ENCODE measurements at regions not wholly inside any gene's neighbourhood (a gene's known extent, or its start where the extent isn't known, plus 50 kb on each side); places are given as distances from the start of the nearest gene placed in this dataset.
"Not testable (repeated sequence)": the region's sequence is repeated elsewhere in the genome, so short reads cannot be mapped to it uniquely, and the experiment has no call there.

DNA sequence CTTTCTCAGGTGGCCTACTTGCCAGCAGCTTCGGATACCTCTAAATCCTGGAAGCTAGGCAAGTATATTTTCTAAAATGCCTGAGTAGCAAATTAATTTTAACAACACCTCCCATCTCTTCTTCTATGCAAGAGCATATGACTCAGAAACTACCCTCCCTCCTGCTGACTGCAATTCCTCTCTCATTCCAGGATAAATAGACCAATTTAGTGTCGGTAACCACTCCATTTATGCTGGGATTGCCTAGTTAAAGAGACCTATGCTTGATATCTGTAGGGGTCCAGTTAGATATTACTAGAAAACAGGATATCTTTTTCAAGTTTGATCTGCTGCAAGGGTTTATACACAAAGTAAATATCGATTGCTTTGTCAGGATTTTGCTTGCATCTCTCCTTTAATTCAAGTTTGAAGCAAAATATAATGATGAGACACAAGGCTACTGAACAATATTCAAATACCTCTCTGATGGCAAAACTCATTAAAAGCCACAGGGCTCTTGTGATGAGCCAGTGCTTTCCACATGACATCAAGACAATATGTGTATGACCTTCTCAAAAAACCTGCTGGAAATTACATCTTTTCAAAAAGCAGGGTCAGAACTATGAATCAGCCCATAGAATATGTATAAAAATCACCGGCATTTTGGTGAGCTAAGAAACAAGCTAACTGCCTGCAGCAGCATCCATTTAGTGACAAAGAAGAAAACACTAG lies 491.6 kb upstream of the NECTIN3 start:
- DNase-seq (ENCODE audit: low read depth in 4 of 4, low spot score in 1 of 4) = no peak

DNA sequence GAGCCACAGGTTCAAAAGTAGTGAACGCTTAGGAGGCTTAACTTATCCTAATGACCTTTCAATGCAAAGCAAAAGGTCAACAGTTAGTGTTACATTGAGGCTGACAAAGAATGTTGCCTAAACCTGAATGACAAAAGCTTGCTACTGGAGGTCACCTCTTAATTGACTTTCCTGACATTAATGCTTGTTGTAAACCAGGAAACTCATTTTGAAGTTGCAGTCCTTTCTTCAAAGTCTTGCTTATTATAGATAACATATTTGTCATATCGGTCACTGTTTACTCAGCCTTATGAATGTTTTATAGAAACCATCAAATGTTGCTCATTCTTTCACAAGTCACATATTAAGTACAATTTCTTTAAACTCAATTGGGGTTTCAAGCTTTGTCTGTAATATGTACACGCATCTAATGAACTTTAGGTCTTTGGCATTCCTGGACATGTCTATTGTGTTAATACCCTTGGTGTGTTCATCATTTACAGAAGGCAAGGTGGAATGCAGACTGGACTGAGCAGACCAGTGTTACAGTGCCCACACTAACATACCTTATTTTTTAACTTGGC lies 488.2 kb upstream of the NECTIN3 start:
- DNase-seq (ENCODE audit: low read depth in 4 of 4, low spot score in 1 of 4) = no peak

DNA sequence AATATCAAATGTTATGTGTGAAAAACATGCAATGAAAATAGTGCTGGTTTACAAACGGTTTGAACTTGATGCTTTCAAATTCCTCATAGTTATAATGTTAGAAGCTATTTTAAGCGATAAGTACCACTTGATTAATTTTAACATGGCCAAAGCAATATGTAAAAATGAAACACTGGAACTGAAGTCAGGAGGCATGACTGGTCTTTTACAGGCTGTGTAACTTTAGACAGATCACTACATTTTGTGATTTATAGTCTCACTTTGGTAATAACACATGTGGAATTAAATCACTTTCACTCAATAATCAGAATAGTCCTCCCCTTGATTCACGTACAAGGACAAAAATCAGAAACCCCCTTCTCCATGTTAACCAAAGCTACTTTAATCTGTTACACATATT lies 482.7 kb upstream of the NECTIN3 start:
- DNase-seq (ENCODE audit: low read depth in 4 of 4, low spot score in 1 of 4) = no peak

DNA sequence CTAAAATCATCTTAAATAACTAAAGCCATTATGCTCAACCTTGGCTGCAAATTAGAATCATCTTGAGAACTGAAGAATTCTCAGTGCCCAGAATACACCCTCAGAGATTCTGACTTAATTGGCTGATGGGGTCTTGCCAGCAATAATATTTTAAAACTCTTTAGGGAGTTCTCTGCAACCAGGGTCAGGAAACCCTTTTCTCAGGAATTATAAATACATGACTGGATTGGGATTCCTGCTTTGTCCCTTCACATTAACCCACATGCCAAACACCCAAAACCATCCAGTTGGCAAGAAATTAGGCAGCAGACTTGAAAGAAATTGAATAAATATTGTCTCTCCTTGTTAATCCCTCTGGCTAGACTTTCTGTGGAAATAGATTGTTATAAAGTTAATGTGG lies 482.3 kb upstream of the NECTIN3 start:
- DNase-seq (ENCODE audit: low read depth in 4 of 4, low spot score in 1 of 4) = no peak

DNA sequence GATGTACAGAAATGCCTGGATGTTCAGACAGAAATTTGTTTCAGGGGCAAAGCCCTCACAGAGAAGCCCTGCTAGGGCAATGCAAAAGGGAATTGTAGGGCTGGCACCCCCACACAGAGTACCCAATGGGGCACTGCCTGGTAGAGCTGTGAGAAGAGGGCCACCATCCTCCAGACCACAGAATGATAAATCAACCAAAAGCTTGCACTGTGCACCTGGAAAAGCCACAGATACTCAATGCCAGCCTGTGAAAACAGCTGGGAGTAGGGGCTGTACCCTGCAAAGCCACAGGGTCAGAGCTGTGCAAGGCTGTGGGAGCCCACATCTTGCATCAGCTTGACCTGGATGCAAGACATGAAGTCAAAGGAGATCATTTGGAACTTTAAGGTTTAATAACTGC lies 477.9 kb upstream of the NECTIN3 start:
- DNase-seq (ENCODE audit: low read depth in 4 of 4, low spot score in 1 of 4) = no peak

DNA sequence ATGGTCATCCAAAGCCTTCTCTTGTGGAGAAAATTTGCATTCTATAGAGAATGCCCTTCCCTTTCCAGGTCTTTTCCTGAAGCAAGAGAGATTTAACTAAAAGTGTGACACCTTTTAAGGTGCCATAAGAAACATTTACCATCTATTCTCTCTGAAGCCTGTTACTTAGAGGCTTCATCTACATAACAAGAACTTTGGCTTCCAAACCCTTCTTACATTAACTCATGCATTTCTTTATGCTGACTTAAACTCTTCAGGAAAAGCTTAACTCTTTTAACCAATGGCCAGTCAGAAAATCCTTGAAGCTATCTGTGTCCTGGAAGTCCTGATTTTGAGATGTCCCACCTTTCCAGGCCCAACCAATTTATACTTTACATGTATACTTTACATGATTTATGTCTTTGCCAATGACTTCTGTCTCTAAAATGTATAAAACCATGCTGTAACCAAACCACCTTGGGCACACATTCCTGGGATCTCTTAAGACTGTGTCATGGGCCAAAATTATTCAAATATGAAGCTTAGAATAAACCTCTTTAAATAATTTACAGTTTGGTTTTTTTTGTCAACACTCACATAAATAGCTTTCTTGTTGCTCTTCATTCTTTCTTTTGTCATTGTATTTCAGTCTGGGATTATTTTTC lies 472.6 kb upstream of the NECTIN3 start:
- no peak for DNase-seq (ENCODE audit: low read depth in 4 of 4, low spot score in 1 of 4)

DNA sequence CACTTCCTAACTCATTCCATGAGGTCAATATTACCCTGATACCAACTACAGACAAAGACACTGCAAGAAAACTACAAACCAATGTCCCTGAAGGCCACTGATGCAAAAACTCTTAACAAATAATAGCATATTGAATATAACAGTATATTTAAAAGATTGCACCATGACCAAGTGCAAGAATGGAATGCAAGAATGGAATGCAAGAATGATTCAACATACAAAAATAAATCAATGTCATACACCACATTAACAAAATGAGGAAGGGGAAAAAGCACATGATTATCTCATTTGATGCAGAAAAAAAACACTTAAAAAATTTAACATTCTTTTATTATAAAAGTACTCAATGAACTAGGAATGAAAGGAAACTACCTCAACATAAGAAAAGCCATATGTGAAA lies 463.1 kb upstream of the NECTIN3 start:
- no peak for DNase-seq (ENCODE audit: low read depth in 4 of 4, low spot score in 1 of 4)

DNA sequence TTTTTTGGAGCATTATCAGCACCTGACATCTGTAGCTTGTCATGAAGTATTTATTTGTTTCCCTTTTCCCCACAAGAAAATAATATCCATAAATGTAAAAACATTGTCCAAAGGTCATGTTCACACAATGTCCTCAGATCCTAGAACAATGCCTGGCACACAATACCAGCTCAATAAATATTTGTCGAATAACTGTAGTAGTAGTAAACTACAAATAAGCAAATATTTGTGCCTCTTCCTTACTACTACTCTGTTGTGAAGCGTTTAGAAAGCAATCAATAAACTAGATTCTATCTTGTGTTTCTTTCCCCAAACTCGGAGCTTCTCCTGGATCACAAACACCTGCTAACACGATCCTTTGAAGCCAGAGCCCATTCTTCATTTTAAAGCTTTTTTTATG lies 459.6 kb upstream of the NECTIN3 start:
- DNase-seq (ENCODE audit: low read depth in 4 of 4, low spot score in 1 of 4) = no peak

DNA sequence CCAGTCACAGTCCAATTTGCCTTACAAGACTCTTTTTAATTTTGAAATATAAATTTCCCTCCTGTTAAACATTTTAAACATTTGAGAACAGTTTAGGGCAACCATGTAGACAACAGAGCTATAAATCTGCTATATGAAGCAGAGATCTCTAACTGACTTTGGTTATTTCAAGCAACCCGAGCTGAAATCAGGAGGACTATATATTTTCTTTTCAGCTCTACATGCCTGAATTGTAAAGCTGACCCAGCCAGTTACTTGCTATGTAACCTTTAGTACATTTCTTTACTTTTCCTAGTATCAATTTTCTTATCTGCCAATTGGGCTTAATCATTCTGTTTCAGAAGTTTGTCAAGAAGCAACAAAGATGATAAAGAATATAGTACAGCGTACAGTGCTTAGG lies 457.4 kb upstream of the NECTIN3 start:
- DNase-seq (ENCODE audit: low read depth in 4 of 4, low spot score in 1 of 4) = no peak

DNA sequence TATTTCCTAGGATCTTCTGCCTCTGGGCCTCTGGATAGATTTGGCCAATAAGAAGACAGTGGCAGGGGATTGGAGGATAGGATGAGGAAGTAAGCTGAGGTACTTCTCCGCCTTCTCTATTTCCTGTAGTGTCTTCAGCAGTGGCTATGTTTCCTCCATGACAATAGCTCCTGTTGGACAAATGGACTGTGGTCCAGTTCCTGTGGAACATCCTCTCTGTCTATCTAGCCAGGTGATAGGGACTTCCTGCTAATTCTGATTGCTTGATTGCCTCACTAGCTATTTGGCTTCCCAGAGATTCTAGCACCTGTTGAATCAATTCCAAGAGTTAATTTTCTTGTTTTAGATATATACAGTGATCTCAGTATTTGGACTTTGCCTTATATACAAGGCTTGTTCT lies 456.2 kb upstream of the NECTIN3 start:
- no peak for DNase-seq (ENCODE audit: low read depth in 4 of 4, low spot score in 1 of 4)

DNA sequence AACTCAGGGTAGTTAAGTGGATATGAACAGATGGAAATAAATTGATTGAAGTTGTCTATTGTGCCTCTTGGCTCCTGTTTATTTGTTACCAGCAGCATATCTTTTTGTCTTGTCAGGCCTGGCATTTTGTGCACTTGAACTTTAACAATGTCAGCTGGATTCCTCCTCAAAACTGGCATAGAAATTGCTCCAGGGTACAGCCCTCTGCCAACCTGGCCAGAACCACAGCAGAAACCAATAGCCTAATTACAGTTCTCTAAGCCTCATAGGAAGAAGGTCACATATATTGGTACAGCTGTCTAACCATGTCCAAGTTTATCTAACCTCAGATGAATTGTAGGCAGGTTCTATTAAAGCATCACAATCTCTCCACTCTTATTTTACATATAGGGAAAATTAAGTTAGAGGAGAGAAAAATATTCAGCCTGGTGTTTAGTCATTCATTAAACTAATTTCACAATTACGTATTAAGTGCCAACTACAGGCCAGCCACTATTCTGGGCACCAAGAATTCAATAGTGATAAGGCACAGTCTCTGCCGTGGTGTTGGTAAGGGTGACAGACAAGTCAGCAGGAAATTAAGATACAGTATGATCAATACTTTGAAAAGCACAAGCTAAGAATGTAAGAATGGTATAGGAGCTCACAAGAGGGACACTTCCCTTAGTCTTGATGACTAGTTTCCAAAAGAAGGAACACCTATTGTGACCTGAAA lies 452.9 kb upstream of the NECTIN3 start:
- DNase-seq (ENCODE audit: low read depth in 4 of 4, low spot score in 1 of 4) = no peak

DNA sequence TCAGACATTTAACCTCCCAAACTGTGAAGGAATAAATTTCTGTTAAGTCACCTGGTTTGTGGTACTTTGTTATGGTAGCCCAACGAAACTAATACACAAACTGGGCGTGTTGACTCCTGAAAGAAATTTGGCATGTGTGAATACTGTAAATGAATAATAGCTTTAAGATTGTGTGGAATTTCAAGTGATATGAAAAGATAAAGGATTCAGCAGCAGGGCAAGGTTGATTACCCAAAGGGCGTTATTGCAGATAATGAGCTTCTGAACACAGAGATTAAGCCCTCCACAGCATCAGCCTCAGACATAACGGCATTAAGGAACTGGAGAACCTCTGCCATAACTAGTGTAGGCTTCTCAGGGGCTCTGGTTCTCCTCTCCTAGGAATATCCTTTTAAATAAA lies 451.5 kb upstream of the NECTIN3 start:
- DNase-seq (ENCODE audit: low read depth in 4 of 4, low spot score in 1 of 4) = no peak

DNA sequence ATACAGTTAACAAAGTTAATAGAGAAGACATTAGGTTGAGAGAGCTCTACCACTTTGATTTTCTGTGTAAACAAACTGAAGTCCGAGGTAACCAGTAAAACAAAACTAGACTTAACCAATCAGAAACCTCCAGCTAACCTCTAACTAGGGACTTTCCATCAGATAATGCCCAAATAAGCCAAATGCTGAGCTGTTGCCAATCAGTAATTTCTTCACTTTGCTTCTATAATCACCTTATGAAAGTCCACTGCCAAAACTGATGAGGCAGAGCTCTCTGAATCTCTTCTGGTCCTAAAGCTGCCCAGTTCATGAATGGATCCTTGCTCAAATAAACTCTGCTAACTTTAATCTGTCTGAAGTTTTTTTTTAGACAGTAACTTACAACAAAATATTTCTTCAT lies 448.0 kb upstream of the NECTIN3 start:
- DNase-seq (ENCODE audit: low read depth in 4 of 4, low spot score in 1 of 4) = no peak

DNA sequence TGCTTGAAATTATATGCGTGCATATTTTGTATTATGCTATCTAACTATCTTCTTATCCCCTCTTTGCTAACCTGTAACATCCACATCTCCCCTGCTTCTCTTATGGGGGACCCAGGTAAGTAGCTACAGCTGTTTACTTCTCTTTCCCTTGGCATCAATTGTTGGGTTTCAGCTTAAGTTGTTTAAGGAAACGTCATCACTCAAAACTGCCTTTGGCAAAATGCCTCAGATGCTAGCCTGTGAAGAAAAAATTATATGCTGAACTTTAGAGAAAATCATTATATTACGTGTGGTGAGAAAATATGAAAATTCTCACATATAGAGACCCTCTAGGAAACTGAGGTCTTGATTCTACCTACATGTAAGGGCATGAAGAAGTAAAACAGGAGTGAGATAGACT lies 447.0 kb upstream of the NECTIN3 start:
- no peak for DNase-seq (ENCODE audit: low read depth in 4 of 4, low spot score in 1 of 4)

DNA sequence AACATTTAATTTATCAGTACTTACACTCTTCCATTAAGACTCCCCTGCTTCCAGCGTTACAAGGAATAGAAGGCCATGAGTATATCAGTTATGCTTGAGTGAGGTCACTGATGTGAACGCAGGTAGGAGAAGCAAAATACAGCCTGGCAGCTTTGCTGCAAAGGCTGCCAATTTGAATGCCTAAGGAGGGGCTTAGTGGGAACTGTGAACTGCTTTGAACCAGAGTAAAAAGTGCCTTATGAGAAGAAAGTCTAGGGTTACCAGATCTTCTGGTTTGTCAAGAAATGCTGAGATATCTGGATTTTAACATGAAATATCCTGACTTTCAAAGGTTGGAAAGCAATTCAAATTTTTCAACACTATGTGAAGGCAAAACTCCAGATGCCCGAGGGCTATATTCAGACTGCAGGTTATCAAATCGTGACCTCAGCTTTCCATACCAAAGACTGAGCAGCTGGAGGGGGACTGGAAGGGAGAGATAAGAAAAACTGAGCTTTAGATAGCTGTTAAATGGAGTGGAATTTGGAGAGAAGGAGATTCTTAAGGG lies 446.3 kb upstream of the NECTIN3 start:
- DNase-seq (ENCODE audit: low read depth in 4 of 4, low spot score in 1 of 4) = no peak

DNA sequence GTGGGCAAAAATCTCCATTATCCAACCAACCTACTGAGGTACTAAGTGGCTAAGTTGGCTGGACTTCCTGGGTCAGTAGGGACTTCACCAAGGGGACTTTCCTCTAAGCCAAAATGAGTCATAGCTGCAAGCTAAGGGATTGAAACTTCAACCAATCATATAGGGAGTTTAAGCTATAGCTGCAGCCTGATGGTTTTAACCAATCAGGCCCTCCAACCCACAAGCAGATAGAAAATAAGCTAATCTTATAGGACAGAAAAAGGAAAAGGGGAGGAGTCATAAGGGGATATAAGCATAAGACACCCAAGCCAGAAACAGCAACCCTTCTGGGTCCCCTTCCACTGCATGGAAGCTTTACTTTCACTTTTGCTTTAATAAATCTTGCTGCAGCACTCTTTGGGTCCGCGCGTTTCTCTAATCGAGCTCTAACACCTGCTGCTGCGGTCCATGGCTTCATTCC lies 444.9 kb upstream of the NECTIN3 start:
- DNase-seq (ENCODE audit: low read depth in 4 of 4, low spot score in 1 of 4) = not testable (repeated sequence)

DNA sequence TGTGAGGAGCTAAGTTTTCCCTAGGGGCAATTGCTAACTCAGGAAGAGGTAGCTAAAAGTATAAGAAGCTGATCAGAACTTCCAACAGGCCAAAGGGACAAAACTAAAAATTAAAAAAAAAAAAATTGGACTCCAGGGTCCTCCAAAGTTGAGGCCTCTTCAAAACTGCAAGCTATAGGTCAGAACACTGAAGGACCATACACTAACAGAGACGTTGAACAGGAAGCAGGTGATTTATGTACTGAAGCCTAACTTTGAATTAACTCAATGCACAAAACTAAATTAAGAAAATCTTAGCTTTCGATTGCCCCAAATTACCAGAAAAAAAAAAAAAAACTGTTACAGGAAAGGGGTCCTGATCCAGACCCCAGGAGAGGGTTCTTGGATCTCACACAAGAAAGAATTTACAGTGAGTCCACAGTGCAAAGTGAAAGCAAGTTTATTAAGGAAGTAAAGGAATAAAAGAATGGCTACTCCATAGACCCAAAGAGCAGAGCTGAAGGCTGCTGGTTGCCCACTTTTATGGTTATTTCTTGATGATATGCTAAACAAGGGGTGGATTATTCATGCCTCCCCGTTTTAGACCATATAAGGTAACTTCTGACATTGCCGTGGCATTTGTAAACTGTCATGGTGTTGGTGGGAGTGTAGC lies 442.8 kb upstream of the NECTIN3 start:
- DNase-seq (ENCODE audit: low read depth in 4 of 4, low spot score in 1 of 4) = no peak

DNA sequence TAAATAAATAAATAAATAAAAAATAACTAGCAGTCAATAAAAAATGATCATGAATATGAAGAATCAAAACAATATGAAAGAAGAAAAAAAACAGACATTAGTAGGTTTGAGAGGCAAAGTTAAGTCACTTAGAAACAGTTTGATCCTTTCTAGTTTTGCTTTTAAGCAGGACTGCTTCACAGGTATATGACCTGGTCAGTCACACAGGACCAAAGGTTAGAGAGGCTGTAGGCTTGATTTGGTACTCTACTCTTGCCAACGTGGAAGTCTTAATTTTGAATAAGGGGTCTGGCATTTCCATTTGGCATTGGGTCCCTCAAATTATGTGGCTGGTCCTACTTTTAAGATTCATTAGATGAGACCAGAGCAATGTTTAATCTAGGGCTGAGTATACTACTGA lies 441.7 kb upstream of the NECTIN3 start:
- no peak for DNase-seq (ENCODE audit: low read depth in 4 of 4, low spot score in 1 of 4)

DNA sequence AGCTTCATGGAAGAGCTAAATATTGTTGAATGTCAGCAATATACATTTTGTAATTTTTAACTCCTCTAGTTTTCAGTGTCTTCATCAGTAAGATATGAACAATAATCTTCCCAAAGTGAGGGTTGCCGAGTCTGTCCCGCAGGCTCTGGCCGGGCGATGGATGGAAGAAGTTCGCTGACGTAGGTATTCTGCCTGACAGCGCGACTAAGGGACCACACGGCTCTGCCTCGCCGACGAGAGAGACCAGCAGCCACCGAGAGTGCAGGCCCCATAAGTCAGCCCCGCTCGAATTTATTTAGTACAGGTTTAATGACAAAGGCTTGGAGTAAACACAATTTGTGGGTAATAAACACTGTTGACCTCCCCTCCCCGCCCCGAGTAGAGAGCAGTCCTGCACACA lies 427.4 kb upstream of the NECTIN3 start:
- no peak for DNase-seq (ENCODE audit: low read depth in 4 of 4, low spot score in 1 of 4)

DNA sequence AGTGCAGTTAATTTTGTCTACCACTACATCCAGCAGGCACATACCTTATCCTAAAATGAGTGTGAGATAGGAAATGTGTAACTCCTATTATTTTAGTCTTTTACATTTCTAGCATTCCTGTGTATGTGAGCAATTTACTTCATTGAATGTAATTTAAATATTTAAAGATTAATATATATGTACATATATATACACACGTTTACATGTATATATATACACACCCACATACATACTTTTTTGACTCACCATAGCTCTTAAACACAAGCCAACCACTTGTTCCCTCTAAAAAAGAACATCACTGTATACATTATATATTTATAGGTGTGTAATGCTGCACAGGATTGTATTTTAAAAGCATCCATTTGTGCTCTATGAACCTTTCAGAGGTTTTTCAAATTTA lies 425.6 kb upstream of the NECTIN3 start:
- no peak for DNase-seq (ENCODE audit: low read depth in 4 of 4, low spot score in 1 of 4)

DNA sequence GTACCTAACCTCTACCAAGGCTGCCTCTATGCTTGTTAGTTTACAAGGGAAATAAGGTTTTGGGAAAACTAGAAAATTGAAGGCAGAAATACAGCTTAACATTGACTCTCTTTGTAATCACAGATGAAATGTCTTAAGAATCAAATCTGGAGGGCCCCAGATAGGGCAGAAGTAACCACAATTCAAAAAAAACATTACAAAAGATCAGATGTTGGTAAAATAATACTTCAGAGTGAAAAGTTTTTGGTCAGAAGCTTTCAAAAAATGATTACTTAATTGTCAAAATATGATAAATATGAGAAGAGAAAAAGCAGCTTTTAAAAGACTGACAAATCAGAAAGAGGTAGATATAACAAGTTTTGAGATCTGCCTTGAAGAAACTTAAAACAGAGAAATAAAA lies 425.1 kb upstream of the NECTIN3 start:
- no peak for DNase-seq (ENCODE audit: low read depth in 4 of 4, low spot score in 1 of 4)
